Right lung (tissue), 2 donors: ENCODE measurements at regions not wholly inside any gene's neighbourhood (a gene's known extent, or its start where the extent isn't known, plus 50 kb on each side); places are given as distances from the start of the nearest gene placed in this dataset.
"Not testable (repeated sequence)": the region's sequence is repeated elsewhere in the genome, so short reads cannot be mapped to it uniquely, and the experiment has no call there.

Experiments used
- DNase-seq, 2 donors: peaks; one replicate each; pipeline ENCODE4 v3.0.0-alpha.2; 2013

GRCh38 chr6:12509060-12509459 lies 207.5 kb upstream of the PHACTR1 start:
- no peak for DNase-seq

DNA sequence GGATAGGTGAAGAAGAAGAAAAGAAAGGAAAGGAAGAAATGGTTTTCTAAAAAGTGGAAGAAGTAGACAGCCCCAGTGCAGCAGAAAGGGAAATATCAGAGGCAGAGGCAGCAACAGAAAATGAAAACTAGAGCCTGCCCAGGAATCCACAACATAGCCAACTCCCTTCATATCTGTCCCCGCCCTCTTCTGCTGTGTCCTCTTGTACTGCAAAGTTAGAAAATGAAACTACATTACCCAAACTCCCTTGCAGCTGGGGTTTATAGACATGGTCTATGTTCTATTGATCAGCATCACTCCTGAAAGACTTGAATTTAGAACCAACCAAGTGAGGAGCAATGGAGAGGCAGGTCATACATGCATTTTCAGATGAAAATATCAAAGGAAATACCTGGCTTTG lies 200.5 kb upstream of the PHACTR1 start:
- no peak for DNase-seq

DNA sequence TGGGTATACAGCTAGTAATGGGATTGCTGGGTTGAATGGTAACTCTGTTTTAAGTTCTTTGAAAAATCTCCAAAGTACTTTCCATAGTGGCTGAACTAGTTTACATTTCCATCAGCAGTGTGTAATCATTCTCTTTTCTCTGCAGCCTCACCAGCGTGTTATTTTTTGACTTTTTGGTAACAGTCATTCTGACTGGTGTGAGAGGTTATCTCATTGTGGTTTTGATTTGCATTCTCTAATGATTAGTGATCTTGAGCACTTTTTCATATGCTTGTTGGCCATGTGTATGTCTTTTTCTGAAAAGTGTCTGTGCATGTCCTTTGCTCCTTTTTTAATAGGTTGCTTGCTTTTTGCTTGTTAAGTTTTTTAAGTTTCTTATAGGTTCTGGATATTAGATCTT lies 194.2 kb upstream of the PHACTR1 start:
- no peak for DNase-seq

GRCh38 chr6:12523726-12524125 lies 192.8 kb upstream of the PHACTR1 start:
- no peak for DNase-seq

GRCh38 chr6:12525276-12525675 lies 191.3 kb upstream of the PHACTR1 start:
- DNase-seq, result no peak

- no peak for DNase-seq
Observed at GRCh38 chr6:12527339-12527738, 189.2 kb upstream of the PHACTR1 start.

DNA sequence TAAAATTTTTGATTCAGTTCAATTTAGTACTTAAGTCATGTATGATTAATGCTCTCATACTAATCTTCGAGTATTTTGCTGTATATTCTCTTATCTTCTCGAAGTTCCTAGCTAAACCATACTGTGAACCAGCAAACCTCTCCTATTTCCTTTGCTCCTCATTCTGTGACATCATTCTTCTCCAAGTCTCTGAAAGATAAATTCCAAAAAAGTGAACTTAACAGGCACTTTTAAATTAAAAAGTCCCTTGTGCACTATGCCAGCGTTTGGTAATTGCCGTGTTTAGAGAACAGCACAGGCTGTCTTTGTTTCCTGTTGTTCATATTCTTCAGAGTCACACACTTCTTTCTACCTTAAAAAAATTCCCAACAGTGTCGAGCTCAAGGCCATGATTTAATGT lies 188.4 kb upstream of the PHACTR1 start:
- DNase-seq, result no peak

GRCh38 chr6:12528581-12529363 lies 187.8 kb upstream of the PHACTR1 start:
- DNase-seq, result no peak

- DNase-seq, result no peak
Observed at GRCh38 chr6:12529364-12530019, 187.1 kb upstream of the PHACTR1 start.

GRCh38 chr6:12530345-12530744 lies 186.2 kb upstream of the PHACTR1 start:
- DNase-seq, result no peak

DNA sequence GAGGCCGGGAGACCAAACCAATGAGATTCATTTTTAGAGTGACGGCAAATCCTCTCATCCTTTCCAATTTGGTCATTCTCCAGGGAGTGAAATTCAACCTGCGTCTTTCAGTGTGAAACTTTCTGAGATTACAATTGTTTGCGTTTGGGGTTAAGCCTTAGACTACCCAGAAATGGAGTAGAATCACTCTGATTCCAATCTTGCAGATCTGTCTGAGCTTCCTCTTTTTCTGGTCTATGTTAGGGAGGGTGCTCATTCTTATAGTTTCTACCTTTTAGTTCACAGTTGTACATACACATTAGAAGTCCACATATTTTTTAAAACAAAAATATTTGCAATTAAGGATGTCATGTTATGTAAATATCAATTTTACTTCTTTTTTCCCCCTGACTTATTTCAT lies 183.0 kb upstream of the PHACTR1 start:
- no peak for DNase-seq

DNA sequence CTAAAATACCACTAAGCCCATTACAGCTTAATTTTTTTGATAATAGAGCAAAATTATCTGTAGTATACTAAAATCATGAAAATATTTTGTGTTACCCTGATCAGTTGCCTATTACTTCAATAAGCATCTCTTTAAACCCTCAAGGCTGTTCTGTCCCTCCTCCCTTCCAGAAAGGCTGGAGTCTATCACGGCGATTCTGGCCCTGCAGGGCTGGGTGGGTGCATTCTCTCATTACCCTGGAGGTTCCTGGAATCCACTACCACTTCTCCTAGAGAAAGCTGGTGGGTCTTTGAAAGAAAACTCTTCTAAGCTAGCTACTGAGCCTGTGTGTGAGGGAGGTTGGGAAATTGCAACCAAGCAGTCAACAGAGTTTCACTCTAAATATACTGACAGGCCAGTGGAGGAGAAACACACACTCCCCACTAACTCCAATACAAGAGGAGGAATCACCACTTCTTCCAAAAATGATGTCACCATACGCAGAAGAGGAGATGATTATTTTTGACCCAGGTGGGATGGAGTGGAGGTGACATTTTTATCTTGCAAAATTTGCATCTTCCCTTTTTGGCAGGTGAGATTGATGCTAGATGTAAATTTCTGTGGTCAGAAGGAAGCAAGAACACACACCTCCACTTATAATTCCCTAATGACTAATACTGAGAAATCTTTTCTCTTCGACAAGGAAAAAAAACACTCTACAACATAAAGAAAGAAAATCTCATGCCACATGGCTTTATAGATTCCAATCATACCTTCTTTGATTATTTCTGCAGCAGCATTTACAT lies 182.3 kb upstream of the PHACTR1 start:
- no peak for DNase-seq

GRCh38 chr6:12535586-12536314 lies 180.8 kb upstream of the PHACTR1 start:
- DNase-seq, result no peak

DNA sequence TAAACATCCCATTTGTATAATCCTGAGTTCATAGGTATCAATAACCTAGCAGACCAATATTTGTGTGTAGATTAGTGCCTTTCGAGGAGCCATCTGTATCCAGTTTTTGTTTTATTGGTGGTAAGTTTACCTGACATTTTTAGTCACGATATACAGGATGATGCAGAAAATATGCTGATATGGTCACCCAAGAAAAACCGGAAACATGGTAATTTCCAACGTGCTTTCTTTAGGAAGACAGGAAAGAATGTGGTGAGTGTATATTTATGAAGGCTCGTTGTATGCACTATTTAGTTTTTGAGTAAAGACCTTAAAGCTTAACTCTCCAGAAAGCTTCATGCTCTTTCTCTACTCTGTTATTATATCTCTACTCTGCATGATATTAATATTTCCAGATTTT lies 180.2 kb upstream of the PHACTR1 start:
- DNase-seq, result no peak

DNA sequence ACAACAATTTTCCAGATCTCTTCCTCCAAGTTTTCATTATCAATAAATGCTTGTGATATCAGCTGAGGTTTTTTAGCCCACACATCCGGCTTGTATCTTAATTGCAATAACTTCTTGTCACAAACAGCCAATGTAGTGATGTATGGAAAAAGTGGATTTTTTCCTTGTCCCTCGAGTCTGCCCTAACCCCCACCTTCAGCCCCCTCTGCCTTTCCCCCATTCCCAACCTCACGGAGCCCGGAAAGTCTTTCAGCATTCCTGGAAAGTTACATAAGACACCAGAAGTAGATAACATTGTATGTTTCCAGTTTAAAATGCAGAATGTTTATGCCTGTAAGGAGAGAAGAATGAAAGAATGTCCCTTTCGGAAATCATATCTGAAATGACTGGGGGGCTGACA lies 179.2 kb upstream of the PHACTR1 start:
- peak in 1 of 2 donors; percentile 18 for DNase-seq

- no peak for DNase-seq
Observed at GRCh38 chr6:12538881-12539357, 177.6 kb upstream of the PHACTR1 start.

- not testable (repeated sequence) for DNase-seq
Observed at GRCh38 chr6:12542319-12543115, 174.1 kb upstream of the PHACTR1 start.

GRCh38 chr6:12543953-12544352 lies 172.6 kb upstream of the PHACTR1 start:
- no peak for DNase-seq

DNA sequence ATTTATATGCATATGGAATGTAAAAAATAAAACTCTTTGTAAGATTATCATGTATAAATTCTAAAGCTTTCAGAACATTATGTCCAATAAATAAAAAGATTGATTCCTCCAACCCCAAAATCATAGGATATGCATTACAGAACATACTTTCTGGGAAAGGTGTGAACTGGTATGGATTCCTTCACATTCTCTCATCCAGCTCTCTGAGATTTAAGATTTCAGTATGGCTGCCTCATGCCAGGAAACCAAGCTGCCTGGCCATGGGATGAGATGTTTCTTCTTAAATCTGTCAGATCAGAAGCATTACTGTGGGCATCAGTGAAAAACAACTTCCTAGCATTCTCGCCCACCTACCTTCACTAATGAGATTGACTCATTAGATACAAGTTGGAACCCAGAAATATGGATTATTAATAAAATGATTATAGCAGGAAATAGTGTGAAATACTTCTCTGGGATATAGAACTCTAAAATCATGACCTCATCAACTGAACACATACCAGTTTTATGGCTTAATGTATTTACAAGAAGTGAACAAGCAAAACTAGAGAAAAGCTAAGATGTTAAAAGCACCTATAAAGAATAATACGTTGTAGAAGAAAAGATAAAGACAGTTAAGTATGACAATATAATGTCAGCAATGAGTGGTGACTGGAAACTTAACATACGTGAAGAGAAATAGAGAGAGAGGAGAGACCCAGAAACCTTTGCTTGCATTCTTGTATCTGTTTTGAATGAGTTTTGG lies 171.6 kb upstream of the PHACTR1 start:
- DNase-seq, result no peak
